HCT116 (cell line): ENCODE measurements at regions not wholly inside any gene's neighbourhood (a gene's known extent, or its start where the extent isn't known, plus 50 kb on each side); places are given as distances from the start of the nearest gene placed in this dataset.

Source experiments
- ATAC-seq: fragments of 200-7000 bp; cut with Tn5 transposase; 2 replicates; pipeline ENCODE4 v1.9.1; 2020; ENCODE audit warnings: mild to moderate bottlenecking, moderate library complexity
- BruUV-seq: library from RNA; stranded (reverse); fragments of 400-500 nt; replicated peaks from 2 replicates; lab custom pipeline; 2021; lab: Mats Ljungman, UMichigan
- CTCF ChIA-PET: fragments of 300-600 bp; sonication (Branson Sonifier 250); formaldehyde crosslinking; loops from one replicate; lab custom pipeline; 2021; ENCODE audit warnings: antibody characterized with exemption; lab: Charles Lee
- POLR2A ChIA-PET: fragments of 300-600, 350-600 bp; sonication (Branson Sonifier 250); formaldehyde crosslinking; loops from one replicate; lab custom pipeline; 2021; ENCODE audit warnings: antibody characterized with exemption; lab: Charles Lee
- RAD21 ChIA-PET, 2 experiments: fragments of 300-600 bp; sonication (Branson Sonifier 250); formaldehyde crosslinking; loops; one replicate each; lab custom pipeline; 2023; ENCODE audit warnings: low total read pairs in 2 of 2; ENCODE audit not compliant: uncharacterized antibody in 2 of 2, unreplicated experiment in 2 of 2, low non-redundant PET in 1 of 2; lab: Charles Lee
- DNase-seq: peaks from one replicate; pipeline ENCODE4 v3.0.0-alpha.2; 2010; ENCODE audit warnings: low read depth, low spot score
- H2AFZ ChIP-seq: fragments of 200-600 bp; shearing (Covaris generic), sonication (generic); 2 replicates; pipeline ENCODE4 v1.6.1; 2017; ENCODE audit warnings: low read depth, mixed run types, mixed read lengths, antibody characterized with exemption, low read length; ENCODE audit not compliant: poor library complexity, severe bottlenecking
- H3K27ac ChIP-seq: 2 replicates; pipeline ENCODE4 v1.5.1; 2012; ENCODE audit warnings: low read depth, low read length
- H3K27me3 ChIP-seq: fragments of 200-600 bp; sonication (generic); 2 replicates; pipeline ENCODE4 v1.6.1; 2016; ENCODE audit warnings: mixed run types, low read length, mixed read lengths; ENCODE audit not compliant: insufficient read depth
- H3K36me3 ChIP-seq, 2 experiments: fragments of 200-500 bp in 1 of 2; fragments of 200-600 bp in 1 of 2; sonication (Bioruptor generic) in 1 of 2; sonication (generic) in 1 of 2; 2 replicates each; pipeline versions ENCODE4 v1.5.1 to v1.6.1; 2014 to 2016; ENCODE audit warnings: low read length in 2 of 2, inconsistent platforms in 1 of 2, mixed read lengths in 1 of 2, mixed run types in 1 of 2; ENCODE audit not compliant: insufficient read depth in 2 of 2, control insufficient read depth in 1 of 2
- H3K4me1 ChIP-seq, 2 experiments: fragments of 200-600 bp in 1 of 2; sonication (generic) in 1 of 2; 2 replicates each; pipeline versions ENCODE4 v1.5.1 to v1.6.1; 2012 to 2017; ENCODE audit warnings: low read length in 2 of 2, inconsistent platforms in 1 of 2, mild to moderate bottlenecking in 1 of 2, mixed read lengths in 1 of 2, mixed run types in 1 of 2, moderate library complexity in 1 of 2; ENCODE audit not compliant: insufficient read depth in 2 of 2, control insufficient read depth in 1 of 2
- H3K4me2 ChIP-seq: fragments of 200-600 bp; sonication (generic); 2 replicates; pipeline ENCODE4 v1.6.1; 2017; ENCODE audit warnings: mixed run types, low read length, mixed read lengths
- H3K4me3 ChIP-seq, 2 experiments: fragments of 200-600 bp in 1 of 2; sonication (generic) in 1 of 2; replicated peaks in 1 of 2; 2 replicates each; pipeline ENCODE4 v1.5.1; 2011 to 2016; ENCODE audit warnings: low read length in 2 of 2, control low read depth in 1 of 2, low read depth in 1 of 2, mild to moderate bottlenecking in 1 of 2, mixed read lengths in 1 of 2, mixed run types in 1 of 2
- H3K79me2 ChIP-seq: fragments of 200-600 bp; sonication (generic); 2 replicates; pipeline ENCODE4 v1.6.1; 2017; ENCODE audit warnings: mild to moderate bottlenecking, mixed run types, low read length, moderate library complexity, mixed read lengths; ENCODE audit not compliant: insufficient read depth
- H3K9ac ChIP-seq: fragments of 200-600 bp; sonication (generic); 2 replicates; pipeline ENCODE4 v1.6.1; 2016; ENCODE audit warnings: low read length, mixed read lengths
- H3K9me2 ChIP-seq: fragments of 200-600 bp; sonication (generic), shearing (Covaris generic); 2 replicates; pipeline ENCODE4 v1.6.1; 2017; ENCODE audit warnings: mixed run types, mild to moderate bottlenecking, moderate library complexity; ENCODE audit not compliant: insufficient read depth
- H3K9me3 ChIP-seq, 2 experiments: fragments of 200-500 bp in 1 of 2; fragments of 200-600 bp in 1 of 2; sonication (Bioruptor generic) in 1 of 2; sonication (generic) in 1 of 2; 2 replicates each; pipeline ENCODE4 v1.6.1; 2014 to 2017; ENCODE audit warnings: low read length in 2 of 2, mixed read lengths in 2 of 2, inconsistent platforms in 1 of 2, low read depth in 1 of 2, mild to moderate bottlenecking in 1 of 2, mixed run types in 1 of 2, moderate library complexity in 1 of 2; ENCODE audit not compliant: control insufficient read depth in 1 of 2, insufficient read depth in 1 of 2
- H4K20me1 ChIP-seq: fragments of 200-600 bp; sonication (generic), shearing (Covaris generic); 2 replicates; pipeline ENCODE4 v1.6.1; 2017; ENCODE audit warnings: mixed run types, mild to moderate bottlenecking, moderate library complexity; ENCODE audit not compliant: insufficient read depth
- ATF3 ChIP-seq: IDR thresholded peaks from 2 replicates; pipeline ENCODE4 v1.6.1; 2012
- CEBPB ChIP-seq: IDR thresholded peaks from 2 replicates; pipeline ENCODE4 v1.6.1; 2012; ENCODE audit warnings: low read depth
- ELF1 ChIP-seq: IDR thresholded peaks from 2 replicates; pipeline ENCODE4 v1.6.1; 2012; ENCODE audit warnings: low read depth, borderline replicate concordance
- EZH2phosphoT487 ChIP-seq: fragments of 200-600 bp; IDR thresholded peaks from 2 replicates; pipeline ENCODE4 v1.6.1; 2018; ENCODE audit warnings: antibody characterized with exemption, borderline replicate concordance
- FOSL1 ChIP-seq: IDR thresholded peaks from 2 replicates; pipeline ENCODE4 v1.6.1; 2012; ENCODE audit warnings: low read depth
- JUND ChIP-seq: IDR thresholded peaks from 2 replicates; pipeline ENCODE4 v1.6.1; 2012
- SP1 ChIP-seq: IDR thresholded peaks from 2 replicates; pipeline ENCODE4 v1.6.1; 2012; ENCODE audit warnings: low read depth
- SRF ChIP-seq: IDR thresholded peaks from 2 replicates; pipeline ENCODE4 v1.6.1; 2012; ENCODE audit warnings: low read depth
- YY1 ChIP-seq: IDR thresholded peaks from 2 replicates; pipeline ENCODE4 v1.6.1; 2011; ENCODE audit warnings: low read length, low read depth, moderate library complexity, mild to moderate bottlenecking; ENCODE audit not compliant: insufficient replicate concordance; ENCODE audit errors: extremely low read depth
- ZBTB33 ChIP-seq: IDR thresholded peaks from 2 replicates; pipeline ENCODE4 v1.6.1; 2011; ENCODE audit warnings: mild to moderate bottlenecking, low read length, moderate library complexity; ENCODE audit not compliant: insufficient replicate concordance; ENCODE audit errors: extremely low read depth
- ZFX ChIP-seq: fragments of 450-650 bp; IDR thresholded peaks from 2 replicates; pipeline ENCODE4 v1.6.1; 2017
- ZNF274 ChIP-seq: fragments of 200-500 bp; sonication (Bioruptor generic); IDR thresholded peaks from 2 replicates; pipeline ENCODE4 v1.6.1; 2014; ENCODE audit warnings: mild to moderate bottlenecking, low read depth, low read length, inconsistent platforms
- intact Hi-C: fragments of 100-400 bp; cut with micrococcal nuclease; formaldehyde crosslinking; loops from 2 replicates; pipeline ENCODE4 v1.10.0; 2022
- TF ChIP-seq, protein P1 (sequence below): IDR thresholded peaks from 2 replicates; pipeline ENCODE4 v1.6.1; 2012; ENCODE audit warnings: low read depth
- TF ChIP-seq, protein P2 (sequence below): IDR thresholded peaks from 2 replicates; pipeline ENCODE4 v1.6.1; 2012

DNA sequence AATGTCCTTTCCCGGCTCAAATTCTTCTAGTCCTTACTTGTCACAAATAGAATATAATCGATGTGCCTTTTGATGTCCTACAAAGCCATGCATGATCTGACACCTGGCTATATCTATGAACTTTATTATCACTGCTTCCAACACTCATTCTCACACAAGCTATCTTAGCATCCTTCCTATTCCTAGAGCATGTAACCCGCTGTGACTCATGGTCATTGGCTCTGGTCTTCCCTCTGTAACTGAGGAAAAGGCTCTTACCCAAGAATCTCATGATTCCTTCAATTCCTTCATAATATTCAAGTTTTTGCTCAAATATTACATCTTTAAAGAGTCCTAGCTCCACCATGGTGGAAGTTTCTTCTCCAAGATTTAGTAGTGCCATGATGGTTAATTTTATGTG, 480.0 kb upstream of the PAPPA start:
- H4K20me1 ChIP-seq = no peaks in the 10 kb centered on the region
- no peak overlapping the region for H3K4me2 ChIP-seq
- H3K9ac ChIP-seq = no peak overlapping the region
- DNase-seq (no peak), ATAC-seq (no peak)
- no peak overlapping the region for H3K27ac ChIP-seq
- no peaks in the 10 kb centered on the region for H3K36me3 ChIP-seq
- ChIA-PET CTCF (interaction anchor here (1.7 kb wide), 1 partner anchor 80 kb away, joined by 3 read pairs; no protein-coding TSS in a partner anchor), POLR2A (no interaction called here), RAD21 (no interaction called here)
- H3K27me3 ChIP-seq = peaks cover 5% of the 10 kb centered on the region; the same call in 1 of the 2 replicates
- no peaks in the 10 kb centered on the region for H3K9me2 ChIP-seq
- intact Hi-C loops = no loop called here
- no peaks in the 10 kb centered on the region for H3K9me3 ChIP-seq
- no peak for TF ChIP-seq ELF1
- no peak for TF ChIP-seq ZNF274
- TF ChIP-seq EZH2phosphoT487 = no peak
- TF ChIP-seq ATF3 = no peak
- no peaks in the 10 kb centered on the region for H3K79me2 ChIP-seq
- H3K4me3 ChIP-seq = no peak overlapping the region
- no TSS peak for BruUV-seq
- no peak overlapping the region for H2AFZ ChIP-seq
- H3K4me1 ChIP-seq = no peaks in the 10 kb centered on the region; a peak in 1 of 4 replicates

DNA sequence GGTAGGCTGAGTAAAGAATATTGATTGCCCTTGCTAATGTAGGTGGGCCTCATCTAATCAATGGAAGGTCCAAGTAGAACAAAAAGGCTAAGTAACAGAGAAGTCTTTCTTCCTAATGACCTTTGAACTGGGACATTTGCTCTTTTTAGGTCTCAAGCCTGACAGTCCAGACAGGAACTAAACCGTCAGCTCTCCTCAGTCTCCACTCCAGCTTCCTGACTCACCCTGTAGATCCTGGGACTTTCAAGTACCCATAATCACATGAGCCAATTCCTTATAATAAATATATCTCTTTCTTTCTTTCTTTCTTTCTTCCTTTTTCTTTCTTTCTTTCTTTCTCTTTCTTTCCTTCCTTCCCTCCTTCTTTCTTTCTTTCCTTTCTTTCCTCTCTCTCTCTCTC, 479.5 kb upstream of the PAPPA start:
- DNase-seq (no peak), ATAC-seq (no peak)
- H3K9me3 ChIP-seq = no peaks in the 10 kb centered on the region
- H3K9me2 ChIP-seq = no peaks in the 10 kb centered on the region
- H3K9ac ChIP-seq = no peak overlapping the region
- no peak overlapping the region for H3K27ac ChIP-seq
- intact Hi-C loops = no loop called here
- ChIA-PET POLR2A (no interaction called here), RAD21 (no interaction called here), CTCF (no interaction called here)
- no peak overlapping the region for H3K4me3 ChIP-seq
- no TSS peak for BruUV-seq
- H2AFZ ChIP-seq = no peak overlapping the region
- no peak overlapping the region for H3K4me2 ChIP-seq
- TF ChIP-seq, protein P1, sequence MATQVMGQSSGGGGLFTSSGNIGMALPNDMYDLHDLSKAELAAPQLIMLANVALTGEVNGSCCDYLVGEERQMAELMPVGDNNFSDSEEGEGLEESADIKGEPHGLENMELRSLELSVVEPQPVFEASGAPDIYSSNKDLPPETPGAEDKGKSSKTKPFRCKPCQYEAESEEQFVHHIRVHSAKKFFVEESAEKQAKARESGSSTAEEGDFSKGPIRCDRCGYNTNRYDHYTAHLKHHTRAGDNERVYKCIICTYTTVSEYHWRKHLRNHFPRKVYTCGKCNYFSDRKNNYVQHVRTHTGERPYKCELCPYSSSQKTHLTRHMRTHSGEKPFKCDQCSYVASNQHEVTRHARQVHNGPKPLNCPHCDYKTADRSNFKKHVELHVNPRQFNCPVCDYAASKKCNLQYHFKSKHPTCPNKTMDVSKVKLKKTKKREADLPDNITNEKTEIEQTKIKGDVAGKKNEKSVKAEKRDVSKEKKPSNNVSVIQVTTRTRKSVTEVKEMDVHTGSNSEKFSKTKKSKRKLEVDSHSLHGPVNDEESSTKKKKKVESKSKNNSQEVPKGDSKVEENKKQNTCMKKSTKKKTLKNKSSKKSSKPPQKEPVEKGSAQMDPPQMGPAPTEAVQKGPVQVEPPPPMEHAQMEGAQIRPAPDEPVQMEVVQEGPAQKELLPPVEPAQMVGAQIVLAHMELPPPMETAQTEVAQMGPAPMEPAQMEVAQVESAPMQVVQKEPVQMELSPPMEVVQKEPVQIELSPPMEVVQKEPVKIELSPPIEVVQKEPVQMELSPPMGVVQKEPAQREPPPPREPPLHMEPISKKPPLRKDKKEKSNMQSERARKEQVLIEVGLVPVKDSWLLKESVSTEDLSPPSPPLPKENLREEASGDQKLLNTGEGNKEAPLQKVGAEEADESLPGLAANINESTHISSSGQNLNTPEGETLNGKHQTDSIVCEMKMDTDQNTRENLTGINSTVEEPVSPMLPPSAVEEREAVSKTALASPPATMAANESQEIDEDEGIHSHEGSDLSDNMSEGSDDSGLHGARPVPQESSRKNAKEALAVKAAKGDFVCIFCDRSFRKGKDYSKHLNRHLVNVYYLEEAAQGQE = no peak
- TF ChIP-seq JUND (no peak), ELF1 (no peak), YY1 (no peak), ATF3 (no peak), SRF (no peak), ZBTB33 (no peak), CEBPB (no peak), FOSL1 (no peak), SP1 (no peak), ZFX (no peak)
- TF ChIP-seq, protein P2, sequence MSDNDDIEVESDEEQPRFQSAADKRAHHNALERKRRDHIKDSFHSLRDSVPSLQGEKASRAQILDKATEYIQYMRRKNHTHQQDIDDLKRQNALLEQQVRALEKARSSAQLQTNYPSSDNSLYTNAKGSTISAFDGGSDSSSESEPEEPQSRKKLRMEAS = no peak
- H3K4me1 ChIP-seq = no peaks in the 10 kb centered on the region; a peak in 1 of 4 replicates
- no peaks in the 10 kb centered on the region for H3K36me3 ChIP-seq
- H4K20me1 ChIP-seq = no peaks in the 10 kb centered on the region
- no peaks in the 10 kb centered on the region for H3K79me2 ChIP-seq
- H3K27me3 ChIP-seq = 0 out of 2 replicates have a peak, but pooled peaks cover 5% of the 10 kb centered on the region
